T-cell (primary cell): ENCODE measurements at regions not wholly inside any gene's neighbourhood (a gene's known extent, or its start where the extent isn't known, plus 50 kb on each side); places are given as distances from the start of the nearest gene placed in this dataset.

Experiments
- ATAC-seq, 4 experiments: fragments of 200-7000 bp in 3 of 4; fragments of 150-1000 bp in 1 of 4; cut with Tn5 transposase; replicated peaks in 1 of 4; 1 replicate in 3 of 4; 2 replicates in 1 of 4; pipeline ENCODE4 v1.10.0; 2021; ENCODE audit warnings: moderate library complexity in 3 of 4, mild to moderate bottlenecking in 2 of 4, moderate number of reproducible peaks in 1 of 4
- CTCF ChIA-PET, 2 donors: fragments of 300-600 bp; sonication (Branson Sonifier 250); formaldehyde crosslinking; loops; one replicate each; lab custom pipeline; 2022; ENCODE audit warnings: antibody characterized with exemption in 2 of 2; lab: Charles Lee
- POLR2A ChIA-PET, 2 donors: fragments of 300-600 bp; sonication (Branson Sonifier 250); formaldehyde crosslinking; loops; one replicate each; lab custom pipeline; 2022; ENCODE audit warnings: antibody characterized with exemption in 2 of 2; lab: Charles Lee
- DNase-seq, 35 experiments: peaks; one replicate each; pipeline versions ENCODE4 v3.0.0 to v3.0.0-alpha.2; 2013 to 2023
- H3K27ac ChIP-seq: one replicate; pipeline ENCODE4 v1.5.1; 2013; ENCODE audit warnings: low read length
- H3K27me3 ChIP-seq, 2 experiments: replicated peaks in 1 of 2; 1 replicate in 1 of 2; 2 replicates in 1 of 2; pipeline versions ENCODE4 v1.6.1 to v1.7.0; 2013; ENCODE audit warnings: low read length in 1 of 2, mixed read lengths in 1 of 2; ENCODE audit not compliant: control insufficient read depth in 2 of 2, insufficient read depth in 2 of 2; ENCODE audit errors: extremely low read depth in 1 of 2
- H3K36me3 ChIP-seq, 2 donors: 1 replicate in 1 of 2; 2 replicates in 1 of 2; pipeline versions ENCODE4 v1.6.1 to v1.7.0; 2013; ENCODE audit warnings: low read length in 1 of 2; ENCODE audit not compliant: control insufficient read depth in 2 of 2, insufficient read depth in 1 of 2; ENCODE audit errors: extremely low read depth in 1 of 2
- H3K4me1 ChIP-seq, 2 experiments: 1 replicate in 1 of 2; 2 replicates in 1 of 2; pipeline versions ENCODE4 v1.6.1 to v1.7.0; 2013; ENCODE audit warnings: low read length in 2 of 2, mixed read lengths in 1 of 2; ENCODE audit not compliant: insufficient read depth in 2 of 2, control insufficient read depth in 1 of 2; ENCODE audit errors: extremely low read depth in 1 of 2
- H3K4me3 ChIP-seq, 2 donors: 1 replicate in 1 of 2; 2 replicates in 1 of 2; pipeline versions ENCODE4 v1.5.1 to v1.7.0; 2013; ENCODE audit warnings: mild to moderate bottlenecking in 2 of 2, low read length in 1 of 2, moderate library complexity in 1 of 2; ENCODE audit not compliant: control insufficient read depth in 1 of 2; ENCODE audit errors: extremely low read depth in 1 of 2
- H3K9me3 ChIP-seq: 2 replicates; pipeline ENCODE4 v1.7.0; 2013
- H3K27ac Mint-ChIP-seq, 2 donors: one replicate each; pipeline ENCODE4 v1.8.0; 2020 to 2021; ENCODE audit warnings: mild to moderate bottlenecking in 2 of 2, mixed read lengths in 2 of 2
- H3K27me3 Mint-ChIP-seq, 2 donors: one replicate each; pipeline ENCODE4 v1.8.0; 2021 to 2022; ENCODE audit warnings: mixed read lengths in 2 of 2
- H3K36me3 Mint-ChIP-seq: one replicate; pipeline ENCODE4 v1.8.0; 2021; ENCODE audit warnings: mixed read lengths
- H3K4me1 Mint-ChIP-seq, 3 donors: one replicate each; pipeline ENCODE4 v1.8.0; 2020 to 2022; ENCODE audit warnings: mixed read lengths in 3 of 3, mild to moderate bottlenecking in 1 of 3
- H3K4me3 Mint-ChIP-seq, 3 donors: one replicate each; pipeline ENCODE4 v1.8.0; 2020 to 2022; ENCODE audit warnings: mild to moderate bottlenecking in 3 of 3, mixed read lengths in 3 of 3, moderate library complexity in 3 of 3
- H3K9me3 Mint-ChIP-seq, 3 donors: one replicate each; pipeline ENCODE4 v1.8.0; 2020 to 2022; ENCODE audit warnings: mixed read lengths in 3 of 3
- WGBS: methylation state at CpG from one replicate; pipeline ENCODE4 v1.1.5; 2013; ENCODE audit warnings: missing lambda C conversion rate; ENCODE audit not compliant: insufficient coverage; 5-methylcytosine and 5-hydroxymethylcytosine counted together

- Histone ChIP-seq H3K4me1 (no peaks in the 10 kb centered on the region), H3K27me3 (no peaks in the 10 kb centered on the region), H3K9me3 (no peaks in the 10 kb centered on the region), H3K27ac (no peak overlapping the region), H3K4me3 (no peak overlapping the region), H3K36me3 (no peaks in the 10 kb centered on the region)
- H3K4me1 Mint-ChIP-seq, result no peaks in the 10 kb centered on the region
- ChIA-PET CTCF (no interaction called here), POLR2A (no interaction called here)
- no peak for DNase-seq
- 100% methylated on average over 1 of the region's 7 CpGs for WGBS
- H3K4me3 Mint-ChIP-seq, result no peak overlapping the region
- no peaks in the 10 kb centered on the region for H3K27me3 Mint-ChIP-seq
- H3K36me3 Mint-ChIP-seq, result no peaks in the 10 kb centered on the region
- ATAC-seq, result no peak
- H3K9me3 Mint-ChIP-seq, result peaks cover 0 to 5% (median 3%) of the 10 kb centered on the region in 3 donors
- no peak overlapping the region for H3K27ac Mint-ChIP-seq
Observed at GRCh38 chr2:163187995-163188655, 349.6 kb upstream of the KCNH7 start.

GRCh38 chr2:163187119-163187518, 348.6 kb upstream of the KCNH7 start:
- WGBS, result 80% methylated on average over 1 of the region's 2 CpGs
- no peaks in the 10 kb centered on the region for H3K9me3 ChIP-seq
- H3K27me3 ChIP-seq, result no peaks in the 10 kb centered on the region
- Mint-ChIP-seq H3K36me3 (no peaks in the 10 kb centered on the region), H3K4me3 (no peak overlapping the region), H3K27me3 (no peaks in the 10 kb centered on the region), H3K9me3 (peaks cover 0 to 5% (median 3%) of the 10 kb centered on the region in 3 donors), H3K27ac (no peak overlapping the region), H3K4me1 (no peaks in the 10 kb centered on the region)
- no peaks in the 10 kb centered on the region for H3K4me1 ChIP-seq
- no peak overlapping the region for H3K27ac ChIP-seq
- H3K36me3 ChIP-seq, result no peaks in the 10 kb centered on the region
- ChIA-PET POLR2A (no interaction called here), CTCF (no interaction called here)
- H3K4me3 ChIP-seq, result no peak overlapping the region
- DNase-seq, result no peak
- ATAC-seq, result no peak

- no peaks in the 10 kb centered on the region for H3K36me3 ChIP-seq
- H3K27ac ChIP-seq, result no peak overlapping the region
- H3K27ac Mint-ChIP-seq, result no peak overlapping the region
- H3K9me3 Mint-ChIP-seq, result peaks cover 0 to 5% (median 3%) of the 10 kb centered on the region in 3 donors
- CTCF ChIA-PET, result no interaction called here
- no peaks in the 10 kb centered on the region for H3K27me3 Mint-ChIP-seq
- H3K4me1 ChIP-seq, result no peaks in the 10 kb centered on the region
- no peak overlapping the region for H3K4me3 ChIP-seq
- no peak overlapping the region for H3K4me3 Mint-ChIP-seq
- no peaks in the 10 kb centered on the region for H3K9me3 ChIP-seq
- POLR2A ChIA-PET, result no interaction called here
- DNase-seq (no peak), ATAC-seq (no peak)
- no peaks in the 10 kb centered on the region for H3K36me3 Mint-ChIP-seq
- no peaks in the 10 kb centered on the region for H3K27me3 ChIP-seq
- no CpG with 5 or more reads among the region's 2 CpGs for WGBS
- H3K4me1 Mint-ChIP-seq, result no peaks in the 10 kb centered on the region
Observed at GRCh38 chr2:163185160-163185559, 346.6 kb upstream of the KCNH7 start.

GRCh38 chr2:163182764-163183354, 344.3 kb upstream of the KCNH7 start:
- DNase-seq (no peak), ATAC-seq (no peak)
- no CpG with 5 or more reads among the region's 2 CpGs for WGBS
- Mint-ChIP-seq H3K9me3 (peaks cover 0 to 5% (median 3%) of the 10 kb centered on the region in 3 donors), H3K36me3 (no peaks in the 10 kb centered on the region), H3K27me3 (no peaks in the 10 kb centered on the region), H3K27ac (no peak overlapping the region), H3K4me3 (no peak overlapping the region), H3K4me1 (no peaks in the 10 kb centered on the region)
- ChIA-PET CTCF (interaction anchor here in 1 of 2 donors (0.6 to 0.9 kb wide), 2 partner anchors 13 to 626 kb away, joined by 3 to 5 read pairs; no protein-coding TSS in a partner anchor), POLR2A (no interaction called here)
- Histone ChIP-seq H3K4me1 (no peaks in the 10 kb centered on the region), H3K4me3 (no peak overlapping the region), H3K27me3 (no peaks in the 10 kb centered on the region), H3K27ac (no peak overlapping the region), H3K36me3 (no peaks in the 10 kb centered on the region), H3K9me3 (no peaks in the 10 kb centered on the region)

GRCh38 chr2:163177592-163177991, 339.0 kb upstream of the KCNH7 start:
- Mint-ChIP-seq H3K4me1 (no peaks in the 10 kb centered on the region), H3K27me3 (no peaks in the 10 kb centered on the region), H3K4me3 (no peak overlapping the region), H3K36me3 (no peaks in the 10 kb centered on the region), H3K9me3 (no peaks in the 10 kb centered on the region), H3K27ac (no peak overlapping the region)
- Histone ChIP-seq H3K4me3 (no peak overlapping the region), H3K36me3 (no peaks in the 10 kb centered on the region), H3K9me3 (no peaks in the 10 kb centered on the region), H3K4me1 (no peaks in the 10 kb centered on the region), H3K27me3 (no peaks in the 10 kb centered on the region), H3K27ac (no peak overlapping the region)
- POLR2A ChIA-PET, result no interaction called here
- CTCF ChIA-PET, result no interaction called here
- ATAC-seq, result no peak
- WGBS, result no CpG with 5 or more reads among the region's 3 CpGs
- DNase-seq, result no peak

- CTCF ChIA-PET, result no interaction called here
- ATAC-seq (no peak), DNase-seq (no peak)
- POLR2A ChIA-PET, result no interaction called here
- H3K4me1 Mint-ChIP-seq, result no peaks in the 10 kb centered on the region
- no peaks in the 10 kb centered on the region for H3K27me3 Mint-ChIP-seq
- no peak overlapping the region for H3K27ac ChIP-seq
- no peaks in the 10 kb centered on the region for H3K27me3 ChIP-seq
- no peaks in the 10 kb centered on the region for H3K9me3 ChIP-seq
- no peaks in the 10 kb centered on the region for H3K36me3 ChIP-seq
- no peak overlapping the region for H3K27ac Mint-ChIP-seq
- no peak overlapping the region for H3K4me3 Mint-ChIP-seq
- H3K9me3 Mint-ChIP-seq, result no peaks in the 10 kb centered on the region
- H3K36me3 Mint-ChIP-seq, result no peaks in the 10 kb centered on the region
- no peaks in the 10 kb centered on the region for H3K4me1 ChIP-seq
- 60% methylated on average over 2 of the region's 2 CpGs for WGBS
- H3K4me3 ChIP-seq, result no peak overlapping the region
Observed at GRCh38 chr2:163175294-163175693, 336.7 kb upstream of the KCNH7 start.
